Midbrain (tissue), 1 donor: ENCODE measurements at regions not wholly inside any gene's neighbourhood (a gene's known extent, or its start where the extent isn't known, plus 50 kb on each side); places are given as distances from the start of the nearest gene placed in this dataset.

Experiments used
- DNase-seq: peaks from one replicate; lab custom pipeline; 2025; lab: John Stamatoyannopoulos, UW

GRCh38 chr2:181836583-181836982 is 54.9 kb upstream of the ITPRID2 start:
- DNase-seq, result no peak

- no peak for DNase-seq
Measured at GRCh38 chr2:181837563-181837962, 54.0 kb upstream of the ITPRID2 start.

GRCh38 chr2:181839811-181840210 is 51.7 kb upstream of the ITPRID2 start:
- DNase-seq, result no peak

GRCh38 chr2:181841079-181841478 is 50.5 kb upstream of the ITPRID2 start:
- DNase-seq, result no peak
